Panc1 (cell line): ENCODE measurements at regions not wholly inside any gene's neighbourhood (a gene's known extent, or its start where the extent isn't known, plus 50 kb on each side); places are given as distances from the start of the nearest gene placed in this dataset.

Source experiments
- ATAC-seq: fragments of 200-7000 bp; cut with Tn5 transposase; 2 replicates; pipeline ENCODE4 v1.9.1; 2020; ENCODE audit warnings: mild to moderate bottlenecking, moderate library complexity
- BruUV-seq: library from RNA; stranded (reverse); fragments of 400-500 nt; replicated peaks from 2 replicates; lab custom pipeline; 2021; lab: Mats Ljungman, UMichigan
- CTCF ChIA-PET: fragments of 300-600 bp; sonication (Branson Sonifier 250); formaldehyde crosslinking; loops from one replicate; lab custom pipeline; 2022; ENCODE audit warnings: antibody characterized with exemption; lab: Charles Lee
- POLR2A ChIA-PET: fragments of 300-600 bp; sonication (Branson Sonifier 250); formaldehyde crosslinking; loops from one replicate; lab custom pipeline; 2022; ENCODE audit warnings: antibody characterized with exemption; lab: Charles Lee
- DNase-seq: peaks from one replicate; pipeline ENCODE4 v3.0.0-alpha.2; 2010; ENCODE audit warnings: low read depth, low spot score
- H3K27ac ChIP-seq: 2 replicates; pipeline ENCODE4 v1.5.1; 2011; ENCODE audit warnings: mild to moderate bottlenecking, low read length, inconsistent platforms
- H3K27me3 ChIP-seq: fragments of 200-500 bp; sonication (Bioruptor generic); 2 replicates; pipeline ENCODE4 v1.6.0; 2014; ENCODE audit warnings: low read length, inconsistent platforms; ENCODE audit not compliant: control insufficient read depth, insufficient read depth
- H3K36me3 ChIP-seq: fragments of 200-500 bp; sonication (Bioruptor generic); 2 replicates; pipeline ENCODE4 v1.5.1; 2014; ENCODE audit warnings: inconsistent platforms, mild to moderate bottlenecking, low read length, moderate library complexity; ENCODE audit not compliant: control insufficient read depth, insufficient read depth
- H3K4me1 ChIP-seq: 2 replicates; pipeline ENCODE4 v1.5.1; 2011; ENCODE audit warnings: inconsistent platforms, mild to moderate bottlenecking, low read length, moderate library complexity; ENCODE audit not compliant: control insufficient read depth, insufficient read depth
- H3K4me3 ChIP-seq, 2 experiments: 2 replicates each; pipeline ENCODE4 v1.5.1; 2011 to 2012; ENCODE audit warnings: low read depth in 2 of 2, low read length in 2 of 2, mild to moderate bottlenecking in 2 of 2, inconsistent platforms in 1 of 2, moderate library complexity in 1 of 2
- H3K9me3 ChIP-seq: fragments of 200-500 bp; sonication (Bioruptor generic); 2 replicates; pipeline ENCODE4 v1.5.1; 2014; ENCODE audit warnings: low read depth, mild to moderate bottlenecking, inconsistent platforms, low read length, moderate library complexity; ENCODE audit not compliant: control insufficient read depth, insufficient read depth
- POLR2AphosphoS5 ChIP-seq: IDR thresholded peaks from 2 replicates; pipeline ENCODE4 v1.6.1; 2012; ENCODE audit warnings: mild to moderate bottlenecking, low read depth, low read length, moderate library complexity
- REST ChIP-seq, 2 experiments: IDR thresholded peaks; 2 replicates each; pipeline ENCODE4 v1.6.1; 2011 to 2012; ENCODE audit warnings: low read depth in 2 of 2, control low read depth in 1 of 2, low read length in 1 of 2, mild to moderate bottlenecking in 1 of 2, moderate library complexity in 1 of 2; ENCODE audit not compliant: insufficient read depth in 1 of 2
- SIN3A ChIP-seq: IDR thresholded peaks from 2 replicates; pipeline ENCODE4 v1.6.1; 2012; ENCODE audit warnings: low read depth, mild to moderate bottlenecking, low read length, moderate library complexity, borderline replicate concordance; ENCODE audit not compliant: insufficient read depth
- TCF7L2 ChIP-seq: IDR thresholded peaks from 2 replicates; pipeline ENCODE4 v1.6.1; 2011; ENCODE audit warnings: mild to moderate bottlenecking, low read depth, low read length, inconsistent platforms
- in situ Hi-C: cut with HindIII; loops from 2 replicates; pipeline ENCODE4 v1.10.0; 2016; ENCODE audit warnings: low sequenced_read_pairs, low pct_unique_long_range_greater_than_20kb
- intact Hi-C: fragments of 100-400 bp; cut with micrococcal nuclease; formaldehyde crosslinking; loops from one replicate; pipeline ENCODE4 v1.10.0; 2022; ENCODE audit not compliant: unreplicated experiment
- TF ChIP-seq, protein P1 (sequence below): fragments of 450-650 bp; IDR thresholded peaks from 2 replicates; pipeline ENCODE4 v1.5.1; 2017; ENCODE audit warnings: mild to moderate bottlenecking

DNA sequence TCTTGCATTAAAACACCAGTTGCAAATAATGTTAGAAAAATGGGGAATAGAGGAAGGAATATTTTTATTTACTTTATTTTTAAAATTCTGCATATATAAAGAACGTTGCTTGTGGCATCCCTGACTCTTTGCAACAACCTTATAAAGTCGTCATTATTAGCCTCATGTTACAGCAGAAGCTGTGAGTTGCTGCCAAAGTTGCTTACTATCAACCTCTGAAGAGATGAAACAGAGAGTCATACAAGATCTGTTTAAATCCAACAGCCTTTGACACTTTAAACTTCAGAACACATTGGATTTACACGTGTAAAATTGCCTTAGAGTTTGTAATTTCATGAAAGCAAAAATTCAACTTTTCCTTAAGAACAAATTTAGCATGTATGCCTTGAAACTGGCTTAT, 221.9 kb downstream of the MRPL39 start:
- in situ Hi-C loops (no loop called here), intact Hi-C loops (loop anchor here (10.0 kb wide), 1 partner anchor 101 kb away; no protein-coding TSS in a partner anchor)
- ATAC-seq (no peak), DNase-seq (no peak)
- no peaks in the 10 kb centered on the region for H3K4me1 ChIP-seq
- H3K9me3 ChIP-seq: no peaks in the 10 kb centered on the region
- CTCF ChIA-PET: interaction anchor here (0.7 kb wide), 1 partner anchor 55 kb away, joined by 3 read pairs; no protein-coding TSS in a partner anchor
- no peaks in the 10 kb centered on the region for H3K36me3 ChIP-seq
- BruUV-seq: no TSS peak
- H3K27ac ChIP-seq: no peak overlapping the region
- TF ChIP-seq SIN3A: no peak
- TF ChIP-seq, protein P1, sequence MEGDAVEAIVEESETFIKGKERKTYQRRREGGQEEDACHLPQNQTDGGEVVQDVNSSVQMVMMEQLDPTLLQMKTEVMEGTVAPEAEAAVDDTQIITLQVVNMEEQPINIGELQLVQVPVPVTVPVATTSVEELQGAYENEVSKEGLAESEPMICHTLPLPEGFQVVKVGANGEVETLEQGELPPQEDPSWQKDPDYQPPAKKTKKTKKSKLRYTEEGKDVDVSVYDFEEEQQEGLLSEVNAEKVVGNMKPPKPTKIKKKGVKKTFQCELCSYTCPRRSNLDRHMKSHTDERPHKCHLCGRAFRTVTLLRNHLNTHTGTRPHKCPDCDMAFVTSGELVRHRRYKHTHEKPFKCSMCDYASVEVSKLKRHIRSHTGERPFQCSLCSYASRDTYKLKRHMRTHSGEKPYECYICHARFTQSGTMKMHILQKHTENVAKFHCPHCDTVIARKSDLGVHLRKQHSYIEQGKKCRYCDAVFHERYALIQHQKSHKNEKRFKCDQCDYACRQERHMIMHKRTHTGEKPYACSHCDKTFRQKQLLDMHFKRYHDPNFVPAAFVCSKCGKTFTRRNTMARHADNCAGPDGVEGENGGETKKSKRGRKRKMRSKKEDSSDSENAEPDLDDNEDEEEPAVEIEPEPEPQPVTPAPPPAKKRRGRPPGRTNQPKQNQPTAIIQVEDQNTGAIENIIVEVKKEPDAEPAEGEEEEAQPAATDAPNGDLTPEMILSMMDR: no peak
- TF ChIP-seq REST (IDR thresholded peaks at IDR 0.05; ENCODE audit: insufficient read depth in 1 of 2, low read depth in 2 of 2, low read length in 1 of 2): no peak
- no peak for TF ChIP-seq POLR2AphosphoS5
- no peak for TF ChIP-seq TCF7L2
- H3K27me3 ChIP-seq: no peaks in the 10 kb centered on the region
- H3K4me3 ChIP-seq: no peak overlapping the region
- POLR2A ChIA-PET: interaction anchor here (0.5 kb wide), 1 partner anchor 1367 kb away, joined by 3 read pairs; no protein-coding TSS in a partner anchor

DNA sequence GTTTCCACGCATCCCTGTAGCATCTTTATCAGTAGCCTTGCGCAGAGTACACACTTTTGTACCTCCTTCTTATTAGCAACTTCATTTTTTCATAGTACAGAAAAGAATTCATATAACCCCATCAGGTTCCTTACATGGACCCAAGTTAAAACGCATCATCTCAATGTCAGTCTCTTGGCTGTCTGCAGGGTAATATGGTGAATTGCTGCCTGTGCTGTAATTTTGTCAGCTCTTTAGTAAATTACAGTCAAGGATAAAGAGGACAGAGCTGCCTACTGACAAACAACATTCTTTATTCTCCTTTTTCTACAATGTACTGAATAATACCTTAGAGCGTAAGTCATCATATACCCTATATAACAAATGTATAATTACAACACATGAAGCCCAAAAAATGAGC, 222.5 kb downstream of the MRPL39 start:
- intact Hi-C loops (loop anchor here (10.0 kb wide), 1 partner anchor 100 kb away; no protein-coding TSS in a partner anchor), in situ Hi-C loops (no loop called here)
- Histone ChIP-seq H3K4me1 (no peaks in the 10 kb centered on the region), H3K9me3 (no peaks in the 10 kb centered on the region), H3K36me3 (no peaks in the 10 kb centered on the region), H3K4me3 (no peak overlapping the region), H3K27ac (no peak overlapping the region), H3K27me3 (no peaks in the 10 kb centered on the region)
- BruUV-seq: no TSS peak
- TF ChIP-seq REST (IDR thresholded peaks at IDR 0.05; ENCODE audit: insufficient read depth in 1 of 2, low read depth in 2 of 2, low read length in 1 of 2): no peak
- TF ChIP-seq SIN3A: no peak
- no peak for TF ChIP-seq POLR2AphosphoS5
- TF ChIP-seq, protein P1: no peak
- no peak for TF ChIP-seq TCF7L2
- CTCF ChIA-PET: no interaction called here
- ATAC-seq (no peak), DNase-seq (no peak)
- POLR2A ChIA-PET: interaction anchor here (0.6 kb wide), 1 partner anchor 383 kb away, joined by 4 read pairs; no protein-coding TSS in a partner anchor
